Testis (tissue), 2 donors: ENCODE measurements at regions not wholly inside any gene's neighbourhood (a gene's known extent, or its start where the extent isn't known, plus 50 kb on each side); places are given as distances from the start of the nearest gene placed in this dataset.

Source experiments
- DNase-seq: peaks from one replicate; pipeline ENCODE4 v3.0.0-alpha.2; 2019
- H3K27ac ChIP-seq, 2 donors: fragments of 200-600 bp; sonication (generic); one replicate each; pipeline ENCODE4 v1.5.1; 2019
- H3K27me3 ChIP-seq: fragments of 200-600 bp; sonication (generic); one replicate; pipeline ENCODE4 v1.5.1; 2019
- H3K36me3 ChIP-seq: fragments of 200-600 bp; sonication (generic); one replicate; pipeline ENCODE4 v1.5.1; 2017; ENCODE audit warnings: low read depth; ENCODE audit errors: missing control alignments
- H3K4me1 ChIP-seq: fragments of 200-600 bp; sonication (generic); one replicate; pipeline ENCODE4 v1.5.1; 2019
- H3K4me3 ChIP-seq, 2 donors: fragments of 200-600 bp; sonication (generic); one replicate each; pipeline ENCODE4 v1.5.1; 2017 to 2019
- H3K9me3 ChIP-seq: fragments of 200-600 bp; sonication (generic); one replicate; pipeline ENCODE4 v1.5.1; 2017
- CTCF ChIP-seq, 3 experiments: fragments of 450-650 bp in 2 of 3; fragments of 200-600 bp in 1 of 3; sonication (generic) in 1 of 3; IDR thresholded peaks; one replicate each; pipeline ENCODE4 v1.5.1; 2016 to 2019; ENCODE audit warnings: antibody characterized with exemption in 3 of 3, mild to moderate bottlenecking in 2 of 3, moderate library complexity in 1 of 3
- POLR2A ChIP-seq: fragments of 450-650 bp; IDR thresholded peaks from one replicate; pipeline ENCODE4 v1.6.1; 2017; ENCODE audit warnings: antibody characterized with exemption, mild to moderate bottlenecking, moderate library complexity
- WGBS, 2 donors: methylation state at CpG; one replicate each; pipeline ENCODE4 v1.1.5; 2018; 5-methylcytosine and 5-hydroxymethylcytosine counted together
- intact Hi-C: fragments of 100-400 bp; cut with DNase I; formaldehyde crosslinking; loops from one replicate; pipeline ENCODE4 v1.15.1; 2023; ENCODE audit warnings: low total_unique reads

GRCh38 chr3:67875858-67876257 lies 221.4 kb upstream of the SUCLG2 start:
- Histone ChIP-seq H3K27me3 (no peaks in the 10 kb centered on the region), H3K36me3 (no peaks in the 10 kb centered on the region), H3K4me1 (no peaks in the 10 kb centered on the region), H3K9me3 (no peaks in the 10 kb centered on the region), H3K27ac (no peak overlapping the region), H3K4me3 (no peak overlapping the region)
- TF ChIP-seq CTCF (IDR thresholded peaks at IDR 0.05): no peak
- TF ChIP-seq POLR2A: no peak
- intact Hi-C loops: no loop called here
- DNase-seq: no peak
- 56 to 71% methylated on average over 3 of the region's 3 CpGs for WGBS, 2 donors

- TF ChIP-seq POLR2A (no peak), CTCF (IDR thresholded peaks at IDR 0.05) (no peak)
- WGBS, 2 donors: 62 to 68% methylated on average over 4 of the region's 4 CpGs
- H3K27me3 ChIP-seq: no peaks in the 10 kb centered on the region
- H3K9me3 ChIP-seq: no peaks in the 10 kb centered on the region
- H3K36me3 ChIP-seq: no peaks in the 10 kb centered on the region
- DNase-seq: no peak
- no peaks in the 10 kb centered on the region for H3K4me1 ChIP-seq
- no peak overlapping the region for H3K4me3 ChIP-seq
- H3K27ac ChIP-seq: no peak overlapping the region
- intact Hi-C loops: no loop called here
Observed at GRCh38 chr3:67875338-67875737, 220.9 kb upstream of the SUCLG2 start.

GRCh38 chr3:67870477-67870876 lies 216.1 kb upstream of the SUCLG2 start:
- H3K36me3 ChIP-seq: no peaks in the 10 kb centered on the region
- H3K4me3 ChIP-seq: no peak overlapping the region
- intact Hi-C loops: no loop called here
- H3K27me3 ChIP-seq: no peaks in the 10 kb centered on the region
- H3K4me1 ChIP-seq: no peaks in the 10 kb centered on the region
- TF ChIP-seq CTCF (IDR thresholded peaks at IDR 0.05) (no peak), POLR2A (no peak)
- WGBS, 2 donors: 91 to 92% methylated on average over 3 of the region's 3 CpGs
- DNase-seq: no peak
- H3K9me3 ChIP-seq: no peaks in the 10 kb centered on the region
- no peak overlapping the region for H3K27ac ChIP-seq

GRCh38 chr3:67866571-67866970 lies 212.2 kb upstream of the SUCLG2 start:
- no peak for TF ChIP-seq CTCF (IDR thresholded peaks at IDR 0.05)
- no peak for TF ChIP-seq POLR2A
- 88 to 99% methylated on average over 6 of the region's 6 CpGs for WGBS, 2 donors
- Histone ChIP-seq H3K27ac (no peak overlapping the region), H3K9me3 (no peaks in the 10 kb centered on the region), H3K4me3 (no peak overlapping the region), H3K27me3 (no peaks in the 10 kb centered on the region), H3K36me3 (no peaks in the 10 kb centered on the region), H3K4me1 (no peaks in the 10 kb centered on the region)
- no peak for DNase-seq
- intact Hi-C loops: no loop called here

- TF ChIP-seq CTCF (IDR thresholded peaks at IDR 0.05): no peak
- TF ChIP-seq POLR2A: no peak
- Histone ChIP-seq H3K9me3 (no peaks in the 10 kb centered on the region), H3K27ac (no peak overlapping the region), H3K27me3 (no peaks in the 10 kb centered on the region), H3K4me1 (no peaks in the 10 kb centered on the region), H3K36me3 (no peaks in the 10 kb centered on the region), H3K4me3 (no peak overlapping the region)
- no peak for DNase-seq
- intact Hi-C loops: no loop called here
- 42 to 49% methylated on average over 2 of the region's 2 CpGs for WGBS, 2 donors
Observed at GRCh38 chr3:67864587-67865183, 210.3 kb upstream of the SUCLG2 start.
